K562 (cell line): ENCODE measurements at regions not wholly inside any gene's neighbourhood (a gene's known extent, or its start where the extent isn't known, plus 50 kb on each side); places are given as distances from the start of the nearest gene placed in this dataset.

Experiments
- ATAC-seq: fragments of 200-7000 bp; cut with Tn5 transposase; 3 replicates; pipeline ENCODE4 v1.9.1; 2020; ENCODE audit warnings: moderate library complexity
- BruUV-seq: library from RNA; stranded (reverse); fragments of 400-500 nt; replicated peaks from 2 replicates; lab custom pipeline; 2021; lab: Mats Ljungman, UMichigan
- CTCF ChIA-PET: fragments of 300-600 bp; formaldehyde crosslinking; extraction: SDS; loops from one replicate; lab custom pipeline; 2021; ENCODE audit warnings: low intra/inter-chr PET ratio; lab: Yijun Ruan, JAX
- POLR2A ChIA-PET: fragments of 300-600, 350-650 bp; sonication (Branson Sonifier 250); formaldehyde crosslinking; extraction: SDS; loops from one replicate; lab custom pipeline; 2021; ENCODE audit warnings: antibody characterized with exemption, inconsistent platforms; lab: Yijun Ruan, JAX
- DNase-seq, 4 experiments: peaks; one replicate each; pipeline versions ENCODE4 v3.0.0 to v3.0.0-alpha.2; 2011 to 2018; ENCODE audit warnings: low spot score in 3 of 4, mixed read lengths in 3 of 4; ENCODE audit errors: extremely low read depth in 1 of 4
- FAIRE-seq: peaks from 2 replicates; lab custom pipeline; 2011; peaks lifted over from hg19 to GRCh38; lab: Jason Lieb, UNC
- H2AFZ ChIP-seq: 2 replicates; pipeline ENCODE4 v1.6.0; 2011; ENCODE audit warnings: low read depth, low read length, control low read depth, inconsistent platforms
- H3K27ac ChIP-seq: fragments of 200-600 bp; 3 replicates; pipeline ENCODE4 v1.8.0; 2011; ENCODE audit warnings: low read depth, mild to moderate bottlenecking, control low read depth, inconsistent platforms, low read length, moderate library complexity, mixed read lengths; ENCODE audit errors: extremely low read depth
- H3K27me3 ChIP-seq, 2 experiments: fragments of 300-600 bp in 1 of 2; 2 replicates in 1 of 2; 3 replicates in 1 of 2; pipeline versions ENCODE4 v1.6.0 to v1.8.0; 2011; ENCODE audit warnings: inconsistent platforms in 2 of 2, low read length in 2 of 2, mild to moderate bottlenecking in 1 of 2, mixed read lengths in 1 of 2, moderate library complexity in 1 of 2; ENCODE audit not compliant: control insufficient read depth in 2 of 2, insufficient read depth in 2 of 2
- H3K36me3 ChIP-seq: fragments of 300-600 bp; 3 replicates; pipeline ENCODE4 v1.8.0; 2011; ENCODE audit warnings: mild to moderate bottlenecking, low read length, inconsistent platforms; ENCODE audit not compliant: control insufficient read depth, insufficient read depth
- H3K4me1 ChIP-seq, 2 experiments: fragments of 200-600 bp in 1 of 2; replicated peaks in 1 of 2; 2 replicates in 1 of 2; 3 replicates in 1 of 2; pipeline versions ENCODE4 v1.5.1 to v1.8.0; 2011; ENCODE audit warnings: inconsistent platforms in 2 of 2, low read length in 2 of 2, mild to moderate bottlenecking in 1 of 2, mixed read lengths in 1 of 2, moderate library complexity in 1 of 2; ENCODE audit not compliant: control insufficient read depth in 2 of 2, insufficient read depth in 2 of 2
- H3K4me2 ChIP-seq: 2 replicates; pipeline ENCODE4 v1.6.1; 2011; ENCODE audit warnings: low read length, control low read depth, inconsistent platforms, mixed read lengths; ENCODE audit not compliant: insufficient read depth
- H3K4me3 ChIP-seq: fragments of 200-600 bp; sonication (generic), shearing (Covaris generic); 2 replicates; pipeline ENCODE4 v1.5.1; 2016; ENCODE audit warnings: control low read depth, inconsistent platforms
- H3K79me2 ChIP-seq: fragments of 200-600 bp; 3 replicates; pipeline ENCODE4 v1.8.0; 2011; ENCODE audit warnings: low read length, inconsistent platforms; ENCODE audit not compliant: control insufficient read depth, insufficient read depth
- H3K9ac ChIP-seq, 2 experiments: 2 replicates each; pipeline versions ENCODE4 v1.6.0 to v1.6.1; 2011; ENCODE audit warnings: low read depth in 2 of 2, low read length in 2 of 2, control low read depth in 1 of 2, inconsistent platforms in 1 of 2, mild to moderate bottlenecking in 1 of 2, mixed read lengths in 1 of 2; ENCODE audit not compliant: insufficient read depth in 1 of 2
- H3K9me1 ChIP-seq: one replicate; pipeline ENCODE4 v1.6.0; 2011; ENCODE audit warnings: inconsistent platforms, mild to moderate bottlenecking, low read length, moderate library complexity; ENCODE audit not compliant: control insufficient read depth, insufficient read depth
- H3K9me3 ChIP-seq: replicated peaks from 2 replicates; pipeline ENCODE4 v1.5.1; 2011; ENCODE audit warnings: low read depth, low read length, inconsistent platforms; ENCODE audit not compliant: control insufficient read depth, insufficient read depth
- H4K20me1 ChIP-seq: replicated peaks from 2 replicates; pipeline ENCODE4 v1.6.1; 2011; ENCODE audit warnings: low read length, inconsistent platforms, mixed read lengths; ENCODE audit not compliant: control insufficient read depth, insufficient read depth
- GTF2E2 ChIP-seq: fragments of 200-800 bp; sonication (Bioruptor generic); IDR thresholded peaks from 2 replicates; pipeline ENCODE4 v1.6.1; 2016; ENCODE audit warnings: missing genetic modification characterization, missing compliant biosample characterization
- HOMEZ ChIP-seq: fragments of 250-450 bp; sonication (Bioruptor Pico); IDR thresholded peaks from 2 replicates; pipeline ENCODE4 v1.4.0; 2020; ENCODE audit warnings: mild to moderate bottlenecking, moderate library complexity
- ZNF165 ChIP-seq: fragments of 250-450 bp; sonication (Bioruptor Pico); IDR thresholded peaks from 2 replicates; pipeline ENCODE4 v1.4.0; 2020; ENCODE audit warnings: borderline replicate concordance
- ZNF592 ChIP-seq: fragments of 450-650 bp; IDR thresholded peaks from 2 replicates; pipeline ENCODE4 v1.6.1; 2017; ENCODE audit warnings: antibody characterized with exemption, mild to moderate bottlenecking
- WGBS: fragments of 100-300 bp; shearing (Covaris generic); methylation state at CpG from one replicate; pipeline ENCODE4 v1.1.6; 2016; ENCODE audit warnings: low coverage, mixed read lengths; ENCODE audit not compliant: insufficient coverage; ENCODE audit errors: missing lambda C conversion rate; 5-methylcytosine and 5-hydroxymethylcytosine counted together
- in situ Hi-C: fragments of 300-500 bp; cut with MboI; formaldehyde crosslinking; loops from 4 replicates; pipeline ENCODE4 v1.15.0; 2018; ENCODE audit warnings: inconsistent platforms, mixed read lengths
- intact Hi-C: fragments of 100-400 bp; cut with micrococcal nuclease; formaldehyde crosslinking; loops from 2 replicates; pipeline ENCODE4 v1.14.2; 2022

- no peak for TF ChIP-seq HOMEZ (CRISPR knock-in tag)
- no peak for TF ChIP-seq GTF2E2 (tag)
- TF ChIP-seq ZNF165 (CRISPR knock-in tag) = no peak
- TF ChIP-seq ZNF592 = no peak
- WGBS = 13% methylated on average over 2 of the region's 2 CpGs
- 0 out of 5 replicates have a peak, but pooled peaks cover 0 to 3% of the 10 kb centered on the region in 2 experiments for H3K27me3 ChIP-seq
- no peak for FAIRE-seq
- BruUV-seq = no TSS peak
- intact Hi-C loops = no loop called here
- H3K4me1 ChIP-seq = no peaks in the 10 kb centered on the region
- no peak overlapping the region for H2AFZ ChIP-seq
- no peaks in the 10 kb centered on the region for H3K9me1 ChIP-seq
- DNase-seq = no peak
- H3K9ac ChIP-seq = no peak overlapping the region
- no peaks in the 10 kb centered on the region for H3K9me3 ChIP-seq
- H3K4me2 ChIP-seq = no peak overlapping the region
- no peaks in the 10 kb centered on the region for H3K36me3 ChIP-seq
- ChIA-PET CTCF (no interaction called here), POLR2A (interaction anchor here (1.1 kb wide), 1 partner anchor 10 kb away, joined by 3 read pairs; no protein-coding TSS in a partner anchor)
- H3K4me3 ChIP-seq = no peak overlapping the region
- no peak overlapping the region for H3K27ac ChIP-seq
- H4K20me1 ChIP-seq = no peaks in the 10 kb centered on the region
- ATAC-seq = no peak
- H3K79me2 ChIP-seq = no peaks in the 10 kb centered on the region
- in situ Hi-C loops = no loop called here
Measured at GRCh38 chr5:103623425-103623824, 60.8 kb upstream of the NUDT12 start.
